ENCODE measurements at regions not wholly inside any gene's neighbourhood (a gene's known extent, or its start where the extent isn't known, plus 50 kb on each side); places are given as distances from the start of the nearest gene placed in this dataset.
"Not testable (repeated sequence)": the region's sequence is repeated elsewhere in the genome, so short reads cannot be mapped to it uniquely, and the experiment has no call there.

DNA sequence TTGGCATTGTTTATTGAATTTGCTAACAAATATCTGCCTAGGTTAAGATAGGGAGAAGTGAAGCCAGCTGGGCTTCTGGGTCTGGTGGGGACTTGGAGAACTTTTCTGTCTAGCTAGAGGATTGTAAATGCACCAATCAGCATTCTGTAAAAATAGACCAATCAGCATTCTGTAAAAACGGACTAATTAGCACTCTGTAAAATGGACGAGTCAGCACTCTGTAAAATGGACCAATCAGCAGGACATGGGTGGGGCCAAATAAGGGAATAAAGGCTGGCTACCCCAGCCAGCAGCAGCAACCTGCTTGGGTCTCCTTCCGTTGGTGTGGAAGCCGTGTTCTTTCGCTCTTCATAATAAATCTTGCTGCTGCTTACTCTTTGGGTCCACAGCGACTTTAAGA lies 198.4 kb downstream of the MRPS30 start:
- not testable (repeated sequence) for H3K36me3 Mint-ChIP-seq; H3K4me1 ChIP-seq (ENCODE audit: control insufficient read depth, insufficient read depth, low read length, poor library complexity, severe bottlenecking); H3K36me3 ChIP-seq (ENCODE audit: control insufficient read depth, insufficient read depth, low read length); H3K27me3 ChIP-seq (ENCODE audit: control insufficient read depth, insufficient read depth, low read length); H3K27me3 Mint-ChIP-seq; H3K27ac Mint-ChIP-seq; H3K9me3 ChIP-seq (ENCODE audit: control insufficient read depth in 2 of 2, low read length in 2 of 2); DNase-seq; H3K27ac ChIP-seq (ENCODE audit: insufficient read depth, low read length, poor library complexity, severe bottlenecking); ATAC-seq (ENCODE audit: low read depth in 2 of 2); H3K4me1 Mint-ChIP-seq; H3K4me3 Mint-ChIP-seq; H3K4me3 ChIP-seq (ENCODE audit: low read depth, low read length)
- peaks cover 0 to 15% (median 4%) of the 10 kb centered on the region in 7 donors for H3K9me3 Mint-ChIP-seq

DNA sequence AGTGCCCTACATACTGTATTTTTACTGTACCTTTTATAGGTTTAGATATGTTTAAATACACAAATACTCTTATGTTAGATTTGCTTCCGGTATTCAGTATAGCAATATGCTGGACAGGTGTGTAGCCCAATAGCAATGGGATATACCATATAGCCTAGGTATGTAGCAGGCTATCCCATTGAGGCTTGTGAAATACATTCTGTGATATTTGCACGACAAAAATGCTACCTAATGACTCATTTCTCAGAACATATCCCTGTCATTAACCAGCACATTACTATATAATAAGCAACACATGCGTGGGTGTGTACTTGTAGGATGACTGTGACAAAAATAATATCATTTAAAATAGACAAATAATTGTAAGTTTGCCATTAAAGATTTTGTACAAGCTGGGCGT lies 208.8 kb downstream of the MRPS30 start:
- H3K9me3 ChIP-seq (ENCODE audit: control insufficient read depth in 2 of 2, low read length in 2 of 2): peaks cover 0 to 4% of the 10 kb centered on the region in 2 experiments
- no peaks in the 10 kb centered on the region for H3K4me1 Mint-ChIP-seq

DNA sequence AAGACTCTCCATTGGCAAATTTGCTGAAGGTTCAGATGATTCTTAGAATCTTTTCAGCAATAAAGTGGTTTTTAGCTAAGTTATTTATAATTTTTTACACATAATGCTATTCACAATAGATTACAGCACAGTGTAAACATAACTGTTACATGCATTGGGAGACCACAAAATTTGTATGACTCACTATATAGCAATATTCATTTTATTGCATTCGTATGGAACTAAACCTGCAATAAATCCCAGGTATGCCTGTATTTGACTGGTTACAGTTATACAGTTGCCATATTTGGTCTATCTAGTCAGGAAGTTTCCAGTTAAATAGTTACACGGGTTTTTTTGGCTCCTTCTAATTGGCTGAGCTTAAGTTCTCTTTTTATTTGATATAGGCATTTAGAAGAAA lies 220.8 kb downstream of the MRPS30 start:
- no peaks in the 10 kb centered on the region for H3K4me1 ChIP-seq (ENCODE audit: control insufficient read depth, insufficient read depth, low read length, poor library complexity, severe bottlenecking)
- no peak overlapping the region for H3K4me3 ChIP-seq (ENCODE audit: low read depth, low read length)
- Mint-ChIP-seq H3K4me1 (no peaks in the 10 kb centered on the region), H3K4me3 (no peak overlapping the region), H3K36me3 (no peaks in the 10 kb centered on the region), H3K9me3 (peaks cover 0 to 17% (median 3%) of the 10 kb centered on the region in 7 donors), H3K27me3 (no peaks in the 10 kb centered on the region), H3K27ac (no peak overlapping the region)
- H3K27me3 ChIP-seq (ENCODE audit: control insufficient read depth, insufficient read depth, low read length): no peaks in the 10 kb centered on the region
- DNase-seq (no peak), ATAC-seq (ENCODE audit: low read depth in 2 of 2) (no peak)
- H3K36me3 ChIP-seq (ENCODE audit: control insufficient read depth, insufficient read depth, low read length): no peaks in the 10 kb centered on the region
- H3K27ac ChIP-seq (ENCODE audit: insufficient read depth, low read length, poor library complexity, severe bottlenecking): no peak overlapping the region
- H3K9me3 ChIP-seq (ENCODE audit: control insufficient read depth in 2 of 2, low read length in 2 of 2): peaks cover 0 to 2% of the 10 kb centered on the region in 2 experiments

More for the DNA sequence above, 208.8 kb downstream of the MRPS30 start:
- Histone ChIP-seq H3K27me3 (ENCODE audit: control insufficient read depth, insufficient read depth, low read length) (no peaks in the 10 kb centered on the region), H3K4me1 (ENCODE audit: control insufficient read depth, insufficient read depth, low read length, poor library complexity, severe bottlenecking) (no peaks in the 10 kb centered on the region), H3K27ac (ENCODE audit: insufficient read depth, low read length, poor library complexity, severe bottlenecking) (no peak overlapping the region), H3K36me3 (ENCODE audit: control insufficient read depth, insufficient read depth, low read length) (no peaks in the 10 kb centered on the region), H3K4me3 (ENCODE audit: low read depth, low read length) (no peak overlapping the region)
- no peak for DNase-seq
- H3K4me3 Mint-ChIP-seq: no peak overlapping the region
- no peaks in the 10 kb centered on the region for H3K27me3 Mint-ChIP-seq
- H3K9me3 Mint-ChIP-seq: peaks cover 0 to 13% (median 3%) of the 10 kb centered on the region in 7 donors
- no peak overlapping the region for H3K27ac Mint-ChIP-seq
- H3K36me3 Mint-ChIP-seq: no peaks in the 10 kb centered on the region
- ATAC-seq (ENCODE audit: low read depth in 2 of 2): no peak

DNA sequence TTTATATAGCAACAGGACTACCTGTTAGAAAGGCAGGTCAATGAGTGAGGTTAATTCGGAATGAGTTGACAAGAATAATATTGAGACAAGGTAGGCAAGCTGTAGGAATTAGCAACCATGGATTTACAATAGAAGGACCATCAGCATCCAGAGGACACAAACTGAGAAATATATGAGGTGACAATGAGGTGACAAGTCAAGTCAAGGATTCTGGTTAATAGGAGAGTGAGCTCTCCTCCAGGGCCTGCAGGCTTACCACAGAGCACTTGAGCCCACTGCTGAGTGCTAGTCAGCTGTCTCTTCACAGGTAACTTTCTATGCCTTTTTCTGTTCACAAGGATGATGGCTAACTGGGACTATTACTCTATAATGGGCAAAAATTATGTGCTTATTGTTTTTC lies 227.2 kb downstream of the MRPS30 start:
- no peak overlapping the region for H3K27ac Mint-ChIP-seq
- no peaks in the 10 kb centered on the region for H3K9me3 ChIP-seq (ENCODE audit: control insufficient read depth in 2 of 2, low read length in 2 of 2)
- no peak for DNase-seq

DNA sequence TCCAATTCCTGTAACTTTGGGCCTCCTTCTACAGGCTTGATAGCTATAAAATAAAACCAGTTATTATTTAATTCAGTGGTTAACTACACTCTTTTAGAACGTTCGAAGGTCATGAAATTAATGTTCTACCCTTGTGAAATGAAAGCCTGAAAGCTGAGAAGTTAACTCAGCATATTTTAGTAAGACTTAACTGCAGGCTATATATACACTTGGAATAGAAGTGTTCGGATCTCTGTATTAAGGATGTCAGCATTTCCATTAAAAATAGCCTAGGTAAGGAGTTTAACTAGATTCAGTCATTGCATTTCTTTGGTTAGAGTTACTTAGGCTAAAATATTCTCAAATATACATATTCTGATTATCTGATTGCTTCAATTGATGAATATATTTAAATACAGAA lies 229.2 kb downstream of the MRPS30 start:
- Mint-ChIP-seq H3K4me1 (no peaks in the 10 kb centered on the region), H3K27ac (no peak overlapping the region), H3K36me3 (no peaks in the 10 kb centered on the region), H3K9me3 (peaks cover 0 to 11% (median 0%) of the 10 kb centered on the region in 7 donors), H3K27me3 (no peaks in the 10 kb centered on the region), H3K4me3 (no peak overlapping the region)
- no peak for DNase-seq
- H3K9me3 ChIP-seq (ENCODE audit: control insufficient read depth in 2 of 2, low read length in 2 of 2): no peaks in the 10 kb centered on the region
- no peaks in the 10 kb centered on the region for H3K4me1 ChIP-seq (ENCODE audit: control insufficient read depth, insufficient read depth, low read length, poor library complexity, severe bottlenecking)
- no peaks in the 10 kb centered on the region for H3K27me3 ChIP-seq (ENCODE audit: control insufficient read depth, insufficient read depth, low read length)
- no peaks in the 10 kb centered on the region for H3K36me3 ChIP-seq (ENCODE audit: control insufficient read depth, insufficient read depth, low read length)
- H3K4me3 ChIP-seq (ENCODE audit: low read depth, low read length): no peak overlapping the region
- H3K27ac ChIP-seq (ENCODE audit: insufficient read depth, low read length, poor library complexity, severe bottlenecking): no peak overlapping the region
- no peak for ATAC-seq (ENCODE audit: low read depth in 2 of 2)

More for the DNA sequence above, 227.2 kb downstream of the MRPS30 start:
- peaks cover 0 to 11% (median 0%) of the 10 kb centered on the region in 7 donors for H3K9me3 Mint-ChIP-seq
- no peaks in the 10 kb centered on the region for H3K4me1 ChIP-seq (ENCODE audit: control insufficient read depth, insufficient read depth, low read length, poor library complexity, severe bottlenecking)
- H3K4me3 Mint-ChIP-seq: no peak overlapping the region
- H3K4me1 Mint-ChIP-seq: no peaks in the 10 kb centered on the region
- H3K36me3 Mint-ChIP-seq: no peaks in the 10 kb centered on the region
- no peaks in the 10 kb centered on the region for H3K27me3 ChIP-seq (ENCODE audit: control insufficient read depth, insufficient read depth, low read length)
- no peaks in the 10 kb centered on the region for H3K36me3 ChIP-seq (ENCODE audit: control insufficient read depth, insufficient read depth, low read length)
- no peak overlapping the region for H3K27ac ChIP-seq (ENCODE audit: insufficient read depth, low read length, poor library complexity, severe bottlenecking)
- no peak overlapping the region for H3K4me3 ChIP-seq (ENCODE audit: low read depth, low read length)
- no peaks in the 10 kb centered on the region for H3K27me3 Mint-ChIP-seq
- ATAC-seq (ENCODE audit: low read depth in 2 of 2): no peak

DNA sequence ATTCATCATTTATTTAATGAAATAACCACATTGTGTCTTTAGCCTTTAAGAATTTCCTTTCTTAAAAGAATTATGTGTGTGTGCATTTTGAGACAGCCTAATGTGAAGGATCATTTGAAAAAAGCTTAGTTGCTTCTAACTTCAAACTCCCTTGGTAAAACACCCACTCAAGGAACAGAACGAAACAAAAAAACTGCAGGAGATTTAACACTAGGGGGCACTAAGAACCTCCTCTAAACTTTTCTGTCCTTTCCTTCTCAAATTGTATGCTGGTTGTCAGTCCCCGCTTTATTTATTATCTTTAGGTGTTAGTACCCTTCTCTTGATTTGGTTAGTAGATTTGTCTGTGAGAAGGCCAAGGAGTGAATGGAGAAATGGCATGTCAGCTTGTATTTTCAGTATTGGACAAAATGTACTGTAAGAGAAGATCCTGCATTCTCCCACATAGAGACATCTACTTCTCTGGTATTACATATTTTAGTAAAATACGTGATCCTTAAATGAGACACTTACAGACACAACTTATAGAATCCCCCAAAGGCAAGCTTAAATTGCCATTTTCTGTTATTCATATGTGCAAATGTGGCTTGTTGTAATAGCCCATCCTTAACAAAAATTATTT lies 229.7 kb downstream of the MRPS30 start:
- Histone ChIP-seq H3K9me3 (ENCODE audit: control insufficient read depth in 2 of 2, low read length in 2 of 2) (no peaks in the 10 kb centered on the region), H3K27me3 (ENCODE audit: control insufficient read depth, insufficient read depth, low read length) (no peaks in the 10 kb centered on the region), H3K36me3 (ENCODE audit: control insufficient read depth, insufficient read depth, low read length) (no peaks in the 10 kb centered on the region), H3K27ac (ENCODE audit: insufficient read depth, low read length, poor library complexity, severe bottlenecking) (no peak overlapping the region), H3K4me3 (ENCODE audit: low read depth, low read length) (no peak overlapping the region), H3K4me1 (ENCODE audit: control insufficient read depth, insufficient read depth, low read length, poor library complexity, severe bottlenecking) (no peaks in the 10 kb centered on the region)
- ATAC-seq (ENCODE audit: low read depth in 2 of 2) (no peak), DNase-seq (peak in 1 of 3 donors; percentile 18)
- H3K27ac Mint-ChIP-seq: no peak overlapping the region
- peaks cover 0 to 11% (median 0%) of the 10 kb centered on the region in 7 donors for H3K9me3 Mint-ChIP-seq
- H3K27me3 Mint-ChIP-seq: no peaks in the 10 kb centered on the region
- H3K4me3 Mint-ChIP-seq: no peak overlapping the region
- H3K36me3 Mint-ChIP-seq: no peaks in the 10 kb centered on the region
- no peaks in the 10 kb centered on the region for H3K4me1 Mint-ChIP-seq

DNA sequence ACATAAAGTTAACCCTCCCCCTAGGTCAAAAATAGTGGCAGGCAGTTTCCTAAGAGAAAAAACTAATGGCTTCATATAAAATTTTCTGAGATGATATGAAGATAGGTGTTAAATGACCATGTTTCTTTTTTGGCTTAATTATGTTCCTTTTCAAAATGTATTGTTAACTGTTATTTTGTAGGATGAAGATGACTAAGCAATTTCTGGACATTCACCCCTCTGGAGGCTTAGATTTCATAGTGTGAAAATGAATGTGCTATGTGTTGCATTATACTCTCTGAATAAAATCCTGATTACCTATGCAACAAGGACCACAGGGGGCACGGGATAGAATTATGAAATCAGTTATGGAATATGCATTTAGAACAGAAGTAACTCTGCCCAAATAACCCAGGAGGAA lies 233.5 kb downstream of the MRPS30 start:
- H3K27me3 ChIP-seq (ENCODE audit: control insufficient read depth, insufficient read depth, low read length): no peaks in the 10 kb centered on the region
- DNase-seq (no peak), ATAC-seq (ENCODE audit: low read depth in 2 of 2) (no peak)
- no peaks in the 10 kb centered on the region for H3K4me1 ChIP-seq (ENCODE audit: control insufficient read depth, insufficient read depth, low read length, poor library complexity, severe bottlenecking)
- peaks cover 0 to 2% (median 0%) of the 10 kb centered on the region in 7 donors for H3K9me3 Mint-ChIP-seq
- H3K27ac Mint-ChIP-seq: no peak overlapping the region
- no peaks in the 10 kb centered on the region for H3K36me3 Mint-ChIP-seq
- no peak overlapping the region for H3K4me3 ChIP-seq (ENCODE audit: low read depth, low read length)
- peaks cover 0 to 2% of the 10 kb centered on the region in 2 experiments for H3K9me3 ChIP-seq (ENCODE audit: control insufficient read depth in 2 of 2, low read length in 2 of 2)
- no peaks in the 10 kb centered on the region for H3K36me3 ChIP-seq (ENCODE audit: control insufficient read depth, insufficient read depth, low read length)
- H3K4me1 Mint-ChIP-seq: no peaks in the 10 kb centered on the region
- no peak overlapping the region for H3K27ac ChIP-seq (ENCODE audit: insufficient read depth, low read length, poor library complexity, severe bottlenecking)
- no peak overlapping the region for H3K4me3 Mint-ChIP-seq
- no peaks in the 10 kb centered on the region for H3K27me3 Mint-ChIP-seq

DNA sequence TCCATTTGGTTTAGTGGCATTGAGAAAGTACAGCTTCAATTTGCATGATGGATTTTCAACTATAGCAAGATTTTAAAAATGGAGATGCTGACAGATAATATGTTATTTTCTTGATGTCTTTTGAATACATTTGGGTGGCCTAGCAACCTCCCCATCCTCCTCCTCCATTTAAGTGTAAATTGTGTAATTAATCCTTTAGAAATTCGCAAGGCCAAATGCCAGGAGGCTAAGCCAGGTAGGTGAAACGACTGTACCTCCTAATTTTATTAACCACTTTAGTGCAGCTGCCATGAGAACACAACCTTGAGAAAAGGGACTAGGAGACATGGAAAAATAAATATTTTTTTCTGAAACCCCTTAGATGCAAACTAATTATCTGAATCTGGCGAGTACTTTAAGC lies 248.8 kb downstream of the MRPS30 start:
- Mint-ChIP-seq H3K9me3 (peaks cover 0 to 4% (median 2%) of the 10 kb centered on the region in 7 donors), H3K27me3 (no peaks in the 10 kb centered on the region), H3K36me3 (no peaks in the 10 kb centered on the region), H3K27ac (no peak overlapping the region), H3K4me1 (no peaks in the 10 kb centered on the region), H3K4me3 (no peak overlapping the region)
- ATAC-seq (ENCODE audit: low read depth in 2 of 2) (no peak), DNase-seq (no peak)
- Histone ChIP-seq H3K27me3 (ENCODE audit: control insufficient read depth, insufficient read depth, low read length) (no peaks in the 10 kb centered on the region), H3K9me3 (ENCODE audit: control insufficient read depth in 2 of 2, low read length in 2 of 2) (no peaks in the 10 kb centered on the region), H3K27ac (ENCODE audit: insufficient read depth, low read length, poor library complexity, severe bottlenecking) (no peak overlapping the region), H3K4me1 (ENCODE audit: control insufficient read depth, insufficient read depth, low read length, poor library complexity, severe bottlenecking) (no peaks in the 10 kb centered on the region), H3K36me3 (ENCODE audit: control insufficient read depth, insufficient read depth, low read length) (no peaks in the 10 kb centered on the region), H3K4me3 (ENCODE audit: low read depth, low read length) (no peak overlapping the region)
